ENCODE measurements at regions not wholly inside any gene's neighbourhood (a gene's known extent, or its start where the extent isn't known, plus 50 kb on each side); places are given as distances from the start of the nearest gene placed in this dataset.

DNA sequence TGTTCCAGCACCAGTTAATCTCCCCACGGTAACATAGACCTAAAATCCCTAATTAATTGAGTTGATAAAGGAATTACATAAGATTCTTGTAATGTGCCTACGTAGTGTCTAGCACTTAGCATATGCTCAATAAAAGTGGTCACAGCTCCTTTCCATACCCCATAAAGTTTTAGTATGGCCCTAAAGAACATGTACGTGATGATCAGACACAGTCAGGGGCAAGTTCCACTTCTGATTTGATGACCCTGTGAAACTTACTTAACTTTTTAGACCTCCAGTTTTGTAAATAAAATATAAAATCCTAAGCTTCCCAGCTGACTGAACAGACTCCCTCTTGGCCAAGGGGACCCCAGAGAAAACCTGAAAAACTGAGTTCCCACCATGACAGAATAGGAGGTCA, 391.3 kb upstream of the ERCC4 start:
- TF ChIP-seq, protein P1, sequence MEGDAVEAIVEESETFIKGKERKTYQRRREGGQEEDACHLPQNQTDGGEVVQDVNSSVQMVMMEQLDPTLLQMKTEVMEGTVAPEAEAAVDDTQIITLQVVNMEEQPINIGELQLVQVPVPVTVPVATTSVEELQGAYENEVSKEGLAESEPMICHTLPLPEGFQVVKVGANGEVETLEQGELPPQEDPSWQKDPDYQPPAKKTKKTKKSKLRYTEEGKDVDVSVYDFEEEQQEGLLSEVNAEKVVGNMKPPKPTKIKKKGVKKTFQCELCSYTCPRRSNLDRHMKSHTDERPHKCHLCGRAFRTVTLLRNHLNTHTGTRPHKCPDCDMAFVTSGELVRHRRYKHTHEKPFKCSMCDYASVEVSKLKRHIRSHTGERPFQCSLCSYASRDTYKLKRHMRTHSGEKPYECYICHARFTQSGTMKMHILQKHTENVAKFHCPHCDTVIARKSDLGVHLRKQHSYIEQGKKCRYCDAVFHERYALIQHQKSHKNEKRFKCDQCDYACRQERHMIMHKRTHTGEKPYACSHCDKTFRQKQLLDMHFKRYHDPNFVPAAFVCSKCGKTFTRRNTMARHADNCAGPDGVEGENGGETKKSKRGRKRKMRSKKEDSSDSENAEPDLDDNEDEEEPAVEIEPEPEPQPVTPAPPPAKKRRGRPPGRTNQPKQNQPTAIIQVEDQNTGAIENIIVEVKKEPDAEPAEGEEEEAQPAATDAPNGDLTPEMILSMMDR (conservative IDR thresholded peaks at IDR 0.05; ENCODE audit: low read depth, low read length), result no peak
- TF ChIP-seq EZH2 (IDR thresholded peaks at IDR 0.05; ENCODE audit: low read length, unreplicated experiment) (no peak), EZH2phosphoT487 (IDR thresholded peaks at IDR 0.05; ENCODE audit: borderline replicate concordance, low read length) (no peak)

Data from PC-3 (cell line).